ENCODE measurements at regions not wholly inside any gene's neighbourhood (a gene's known extent, or its start where the extent isn't known, plus 50 kb on each side); places are given as distances from the start of the nearest gene placed in this dataset.

DNA sequence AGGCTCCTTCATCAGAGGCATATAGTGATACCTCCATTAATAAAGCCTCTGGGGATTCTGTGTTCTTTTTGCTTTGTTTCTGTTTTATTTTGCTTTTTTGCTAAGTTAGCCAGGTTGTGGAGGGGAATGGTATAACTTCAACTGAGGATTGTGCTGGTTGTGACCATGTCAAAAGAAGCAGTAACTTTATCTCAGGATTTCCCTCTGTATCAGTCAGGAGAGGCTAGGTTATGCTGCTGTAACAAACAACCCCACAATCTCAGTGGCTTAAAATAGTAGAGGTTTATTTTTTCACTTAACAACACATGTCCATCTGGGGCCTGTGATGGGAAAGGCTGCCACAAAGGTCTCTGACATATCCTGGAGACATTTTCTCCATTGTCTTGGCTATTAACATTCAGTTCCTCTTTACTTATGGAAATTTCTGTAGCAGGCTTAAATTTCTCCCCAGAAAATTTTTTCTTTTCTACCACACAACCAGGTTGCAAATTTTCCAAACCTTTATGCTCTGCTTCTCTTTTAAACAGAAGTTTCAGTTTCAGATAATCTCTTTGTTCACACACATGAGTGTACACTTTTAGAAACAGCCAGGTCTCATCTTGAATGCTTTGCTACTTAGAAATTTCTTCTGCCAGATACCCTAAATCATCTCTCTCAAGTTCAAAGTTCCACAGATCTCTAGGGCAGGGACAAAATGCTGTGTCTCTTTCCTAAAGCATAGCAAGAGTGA, 64.7 kb downstream of the UCHL1 start:
- TF ChIP-seq CEBPB (IDR thresholded peaks at IDR 0.05) (no peak), RAD21 (IDR thresholded peaks at IDR 0.05; ENCODE audit: low read depth) (no peak), ZBTB7A (IDR thresholded peaks at IDR 0.05; ENCODE audit: low read depth) (no peak), EP300 (IDR thresholded peaks at IDR 0.05; ENCODE audit: borderline replicate concordance) (no peak), YY1 (IDR thresholded peaks at IDR 0.05; ENCODE audit: low read depth) (no peak), CREB1 (IDR thresholded peaks at IDR 0.05; ENCODE audit: low read depth) (no peak), TEAD4 (IDR thresholded peaks at IDR 0.05) (no peak), TCF12 (IDR thresholded peaks at IDR 0.05; ENCODE audit: low read depth) (no peak), NFIC (IDR thresholded peaks at IDR 0.05) (no peak), TAF1 (IDR thresholded peaks at IDR 0.05; ENCODE audit: low read depth) (no peak)
- TF ChIP-seq, protein P1, sequence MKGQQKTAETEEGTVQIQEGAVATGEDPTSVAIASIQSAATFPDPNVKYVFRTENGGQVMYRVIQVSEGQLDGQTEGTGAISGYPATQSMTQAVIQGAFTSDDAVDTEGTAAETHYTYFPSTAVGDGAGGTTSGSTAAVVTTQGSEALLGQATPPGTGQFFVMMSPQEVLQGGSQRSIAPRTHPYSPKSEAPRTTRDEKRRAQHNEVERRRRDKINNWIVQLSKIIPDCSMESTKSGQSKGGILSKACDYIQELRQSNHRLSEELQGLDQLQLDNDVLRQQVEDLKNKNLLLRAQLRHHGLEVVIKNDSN (IDR thresholded peaks at IDR 0.05) = no peak
- TF ChIP-seq, protein P2, sequence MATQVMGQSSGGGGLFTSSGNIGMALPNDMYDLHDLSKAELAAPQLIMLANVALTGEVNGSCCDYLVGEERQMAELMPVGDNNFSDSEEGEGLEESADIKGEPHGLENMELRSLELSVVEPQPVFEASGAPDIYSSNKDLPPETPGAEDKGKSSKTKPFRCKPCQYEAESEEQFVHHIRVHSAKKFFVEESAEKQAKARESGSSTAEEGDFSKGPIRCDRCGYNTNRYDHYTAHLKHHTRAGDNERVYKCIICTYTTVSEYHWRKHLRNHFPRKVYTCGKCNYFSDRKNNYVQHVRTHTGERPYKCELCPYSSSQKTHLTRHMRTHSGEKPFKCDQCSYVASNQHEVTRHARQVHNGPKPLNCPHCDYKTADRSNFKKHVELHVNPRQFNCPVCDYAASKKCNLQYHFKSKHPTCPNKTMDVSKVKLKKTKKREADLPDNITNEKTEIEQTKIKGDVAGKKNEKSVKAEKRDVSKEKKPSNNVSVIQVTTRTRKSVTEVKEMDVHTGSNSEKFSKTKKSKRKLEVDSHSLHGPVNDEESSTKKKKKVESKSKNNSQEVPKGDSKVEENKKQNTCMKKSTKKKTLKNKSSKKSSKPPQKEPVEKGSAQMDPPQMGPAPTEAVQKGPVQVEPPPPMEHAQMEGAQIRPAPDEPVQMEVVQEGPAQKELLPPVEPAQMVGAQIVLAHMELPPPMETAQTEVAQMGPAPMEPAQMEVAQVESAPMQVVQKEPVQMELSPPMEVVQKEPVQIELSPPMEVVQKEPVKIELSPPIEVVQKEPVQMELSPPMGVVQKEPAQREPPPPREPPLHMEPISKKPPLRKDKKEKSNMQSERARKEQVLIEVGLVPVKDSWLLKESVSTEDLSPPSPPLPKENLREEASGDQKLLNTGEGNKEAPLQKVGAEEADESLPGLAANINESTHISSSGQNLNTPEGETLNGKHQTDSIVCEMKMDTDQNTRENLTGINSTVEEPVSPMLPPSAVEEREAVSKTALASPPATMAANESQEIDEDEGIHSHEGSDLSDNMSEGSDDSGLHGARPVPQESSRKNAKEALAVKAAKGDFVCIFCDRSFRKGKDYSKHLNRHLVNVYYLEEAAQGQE (IDR thresholded peaks at IDR 0.05; ENCODE audit: low read depth) = no peak
- TF ChIP-seq, protein P3, sequence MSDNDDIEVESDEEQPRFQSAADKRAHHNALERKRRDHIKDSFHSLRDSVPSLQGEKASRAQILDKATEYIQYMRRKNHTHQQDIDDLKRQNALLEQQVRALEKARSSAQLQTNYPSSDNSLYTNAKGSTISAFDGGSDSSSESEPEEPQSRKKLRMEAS (IDR thresholded peaks at IDR 0.05) = no peak

DNA sequence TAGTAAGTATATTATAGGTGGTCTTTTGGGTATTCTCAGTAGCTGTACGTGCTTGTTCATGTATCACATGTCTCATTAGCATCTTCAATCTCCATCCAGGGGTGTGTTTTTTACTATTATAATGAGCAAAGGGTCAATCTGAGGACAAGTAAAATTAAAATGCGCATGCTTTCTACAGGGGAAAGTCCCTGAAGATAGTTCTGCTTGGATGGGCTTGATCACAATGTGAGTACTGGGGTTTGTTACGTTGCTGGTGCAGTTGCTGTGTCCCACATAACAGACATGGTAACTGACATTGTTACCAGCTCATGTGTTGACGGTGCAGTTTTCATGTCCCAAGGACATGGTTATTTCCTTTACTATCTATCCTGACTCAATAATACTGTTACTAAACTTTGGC, 65.9 kb downstream of the UCHL1 start:
- TF ChIP-seq TCF12 (IDR thresholded peaks at IDR 0.05; ENCODE audit: low read depth) (no peak), FOXM1 (IDR thresholded peaks at IDR 0.05; ENCODE audit: borderline replicate concordance, low read depth) (no peak), RAD21 (IDR thresholded peaks at IDR 0.05; ENCODE audit: low read depth) (no peak), YY1 (IDR thresholded peaks at IDR 0.05; ENCODE audit: low read depth) (no peak), EP300 (IDR thresholded peaks at IDR 0.05; ENCODE audit: borderline replicate concordance) (no peak), NFIC (IDR thresholded peaks at IDR 0.05) (no peak), TAF1 (IDR thresholded peaks at IDR 0.05; ENCODE audit: low read depth) (no peak), TEAD4 (IDR thresholded peaks at IDR 0.05) (no peak), CEBPB (IDR thresholded peaks at IDR 0.05) (no peak), EGR1 (IDR thresholded peaks at IDR 0.05) (no peak)
- TF ChIP-seq, protein P3 (IDR thresholded peaks at IDR 0.05) = no peak
- TF ChIP-seq, protein P1 (IDR thresholded peaks at IDR 0.05) = no peak
- TF ChIP-seq, protein P2 (IDR thresholded peaks at IDR 0.05; ENCODE audit: low read depth) = no peak

DNA sequence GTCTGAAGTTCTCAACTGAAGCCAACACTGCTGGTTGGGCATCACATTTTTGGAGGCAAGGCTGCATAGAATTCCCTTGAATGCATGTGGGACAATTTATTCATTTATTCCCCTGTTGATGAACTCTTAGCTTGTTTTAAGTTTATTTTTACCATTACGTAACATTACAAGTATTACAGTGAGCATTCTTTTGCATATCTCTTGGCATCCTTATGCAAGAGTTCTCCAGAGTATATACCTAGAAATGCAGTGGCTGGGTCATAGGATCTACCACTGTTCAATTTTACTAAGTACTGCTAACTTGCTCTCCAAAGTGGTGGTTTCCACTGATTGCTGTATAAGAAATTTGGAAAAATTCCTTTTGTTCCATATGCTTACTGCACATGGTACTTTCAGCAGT, 66.5 kb downstream of the UCHL1 start:
- TF ChIP-seq, protein P1 (IDR thresholded peaks at IDR 0.05) = no peak
- TF ChIP-seq FOXM1 (IDR thresholded peaks at IDR 0.05; ENCODE audit: borderline replicate concordance, low read depth) = no peak
- no peak for TF ChIP-seq RAD21 (IDR thresholded peaks at IDR 0.05; ENCODE audit: low read depth)
- TF ChIP-seq YY1 (IDR thresholded peaks at IDR 0.05; ENCODE audit: low read depth) = no peak
- TF ChIP-seq TAF1 (IDR thresholded peaks at IDR 0.05; ENCODE audit: low read depth) = no peak
- TF ChIP-seq EP300 (IDR thresholded peaks at IDR 0.05; ENCODE audit: borderline replicate concordance) = no peak

DNA sequence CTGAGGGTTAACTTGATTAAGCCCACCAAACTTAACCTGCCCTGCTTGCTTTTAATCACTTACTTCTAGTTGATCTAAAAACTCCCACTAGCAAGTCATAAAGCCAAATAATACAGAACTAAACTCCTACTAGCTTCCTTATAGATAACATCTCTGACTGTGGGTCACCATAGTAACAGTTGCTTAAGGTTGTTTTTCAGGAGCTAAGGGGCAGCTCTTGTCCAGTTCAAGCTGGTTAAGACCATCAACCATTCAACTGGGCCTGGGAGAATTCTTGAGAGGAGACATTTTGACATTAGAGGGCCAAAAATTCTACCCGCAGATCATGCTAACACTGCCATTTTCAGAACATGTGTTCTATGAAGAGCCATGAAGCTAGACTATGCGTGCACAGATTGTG, 67.0 kb downstream of the UCHL1 start:
- TF ChIP-seq NFIC (IDR thresholded peaks at IDR 0.05) = no peak
- no peak for TF ChIP-seq TAF1 (IDR thresholded peaks at IDR 0.05; ENCODE audit: low read depth)
- no peak for TF ChIP-seq CEBPB (IDR thresholded peaks at IDR 0.05)
- TF ChIP-seq RAD21 (IDR thresholded peaks at IDR 0.05; ENCODE audit: low read depth) = no peak
- no peak for TF ChIP-seq EGR1 (IDR thresholded peaks at IDR 0.05)
- no peak for TF ChIP-seq YY1 (IDR thresholded peaks at IDR 0.05; ENCODE audit: low read depth)
- TF ChIP-seq, protein P3 (IDR thresholded peaks at IDR 0.05) = no peak
- TF ChIP-seq, protein P2 (IDR thresholded peaks at IDR 0.05; ENCODE audit: low read depth) = no peak
- TF ChIP-seq TCF12 (IDR thresholded peaks at IDR 0.05; ENCODE audit: low read depth) = no peak
- TF ChIP-seq CREB1 (IDR thresholded peaks at IDR 0.05; ENCODE audit: low read depth) = no peak
- no peak for TF ChIP-seq ZBTB7A (IDR thresholded peaks at IDR 0.05; ENCODE audit: low read depth)
- TF ChIP-seq, protein P1 (IDR thresholded peaks at IDR 0.05) = no peak
- no peak for TF ChIP-seq EP300 (IDR thresholded peaks at IDR 0.05; ENCODE audit: borderline replicate concordance)
